ENCODE measurements at regions not wholly inside any gene's neighbourhood (a gene's known extent, or its start where the extent isn't known, plus 50 kb on each side); places are given as distances from the start of the nearest gene placed in this dataset.

DNA sequence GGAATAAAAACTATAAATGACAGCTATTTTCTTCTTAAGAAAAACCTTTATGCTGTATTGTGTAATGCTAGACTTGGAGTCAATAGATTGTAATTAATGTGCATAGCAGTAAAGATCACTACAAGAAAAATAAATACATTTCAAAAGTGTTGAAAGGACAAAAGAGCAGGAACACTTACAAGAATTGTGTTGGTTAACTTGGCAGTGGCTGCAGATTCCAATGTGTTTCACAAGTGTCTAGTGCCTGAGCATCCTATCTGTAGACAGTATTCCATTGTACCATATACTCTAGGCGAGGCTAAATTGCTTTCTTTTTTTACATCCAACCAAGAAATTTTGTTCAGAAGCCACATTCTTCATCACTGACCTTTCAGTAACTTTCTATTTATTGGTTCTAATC, 924.1 kb downstream of the EPHA7 start:
- Histone ChIP-seq H3K9ac (ENCODE audit: low read depth in 1 of 3, low read length in 3 of 3) (no peak overlapping the region), H3K9me3 (ENCODE audit: control insufficient read depth in 3 of 3, low read length in 3 of 3) (no peaks in the 10 kb centered on the region), H3K4me3 (ENCODE audit: low read length in 3 of 3) (no peak overlapping the region), H3K36me3 (ENCODE audit: control insufficient read depth in 3 of 3, insufficient read depth in 3 of 3, low read length in 3 of 3) (no peaks in the 10 kb centered on the region), H3K27me3 (ENCODE audit: control insufficient read depth in 3 of 3, insufficient read depth in 3 of 3, low read length in 3 of 3) (no peaks in the 10 kb centered on the region), H3K27ac (ENCODE audit: low read depth, low read length) (no peak overlapping the region), H3K4me1 (ENCODE audit: control insufficient read depth in 3 of 3, insufficient read depth in 3 of 3, low read length in 3 of 3) (no peaks in the 10 kb centered on the region)

DNA sequence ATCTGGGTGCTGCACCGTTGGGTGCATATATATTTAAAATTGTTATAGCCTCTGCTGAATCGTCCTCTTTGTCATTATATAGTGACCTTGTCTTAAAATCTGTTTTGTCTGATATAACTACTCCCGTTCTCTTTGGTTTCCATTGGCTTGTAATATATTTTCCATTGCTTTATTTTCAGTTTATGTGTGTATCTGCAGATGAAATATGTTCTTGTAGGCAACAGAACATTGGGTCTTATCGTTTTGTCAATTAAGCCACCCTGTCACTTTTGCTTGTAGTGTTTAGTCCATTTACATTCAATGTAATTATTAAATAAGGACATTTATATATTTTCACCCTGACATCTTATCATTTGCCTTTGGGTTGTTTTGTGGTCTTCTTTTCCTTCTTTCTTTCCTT, 933.9 kb downstream of the EPHA7 start:
- no peaks in the 10 kb centered on the region for H3K27me3 ChIP-seq (ENCODE audit: control insufficient read depth in 3 of 3, insufficient read depth in 3 of 3, low read length in 3 of 3)
- no peaks in the 10 kb centered on the region for H3K36me3 ChIP-seq (ENCODE audit: control insufficient read depth in 3 of 3, insufficient read depth in 3 of 3, low read length in 3 of 3)
- H3K9ac ChIP-seq (ENCODE audit: low read depth in 1 of 3, low read length in 3 of 3), result no peak overlapping the region
- no peak overlapping the region for H3K27ac ChIP-seq (ENCODE audit: low read depth, low read length)
- H3K4me1 ChIP-seq (ENCODE audit: control insufficient read depth in 3 of 3, insufficient read depth in 3 of 3, low read length in 3 of 3), result no peaks in the 10 kb centered on the region
- peaks cover 0 to 3% (median 0%) of the 10 kb centered on the region in 3 donors for H3K9me3 ChIP-seq (ENCODE audit: control insufficient read depth in 3 of 3, low read length in 3 of 3)
- no peak overlapping the region for H3K4me3 ChIP-seq (ENCODE audit: low read length in 3 of 3)

DNA sequence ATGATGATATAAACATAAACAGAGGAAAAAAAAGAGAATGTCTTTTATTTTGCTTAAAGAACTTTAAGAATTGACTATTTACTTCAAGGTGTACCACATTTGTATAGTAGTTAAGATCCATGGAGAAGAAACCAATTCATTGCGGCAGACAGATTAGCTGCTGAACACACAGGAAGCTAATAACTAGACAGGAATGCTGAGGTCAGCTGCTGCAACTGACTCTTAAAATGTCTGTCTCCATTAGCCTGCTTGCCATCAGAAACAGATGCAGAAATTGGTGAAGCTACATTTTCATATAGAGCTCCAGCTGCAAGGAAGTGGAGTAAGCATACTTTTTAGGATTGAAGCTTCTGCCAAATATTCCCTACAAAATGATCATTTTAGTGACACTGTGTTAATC, 939.5 kb downstream of the EPHA7 start:
- Histone ChIP-seq H3K36me3 (ENCODE audit: control insufficient read depth in 3 of 3, insufficient read depth in 3 of 3, low read length in 3 of 3) (no peaks in the 10 kb centered on the region), H3K27ac (ENCODE audit: low read depth, low read length) (no peak overlapping the region), H3K9ac (ENCODE audit: low read depth in 1 of 3, low read length in 3 of 3) (no peak overlapping the region), H3K9me3 (ENCODE audit: control insufficient read depth in 3 of 3, low read length in 3 of 3) (no peaks in the 10 kb centered on the region), H3K4me3 (ENCODE audit: low read length in 3 of 3) (no peak overlapping the region), H3K27me3 (ENCODE audit: control insufficient read depth in 3 of 3, insufficient read depth in 3 of 3, low read length in 3 of 3) (no peaks in the 10 kb centered on the region), H3K4me1 (ENCODE audit: control insufficient read depth in 3 of 3, insufficient read depth in 3 of 3, low read length in 3 of 3) (no peaks in the 10 kb centered on the region)

GRCh38 chr6:92473056-92473455, 946.3 kb downstream of the EPHA7 start:
- no peaks in the 10 kb centered on the region for H3K36me3 ChIP-seq (ENCODE audit: control insufficient read depth in 3 of 3, insufficient read depth in 3 of 3, low read length in 3 of 3)
- H3K27me3 ChIP-seq (ENCODE audit: control insufficient read depth in 3 of 3, insufficient read depth in 3 of 3, low read length in 3 of 3), result no peaks in the 10 kb centered on the region
- H3K27ac ChIP-seq (ENCODE audit: low read depth, low read length), result no peak overlapping the region
- no peaks in the 10 kb centered on the region for H3K4me1 ChIP-seq (ENCODE audit: control insufficient read depth in 3 of 3, insufficient read depth in 3 of 3, low read length in 3 of 3)
- H3K9me3 ChIP-seq (ENCODE audit: control insufficient read depth in 3 of 3, low read length in 3 of 3), result no peaks in the 10 kb centered on the region
- H3K4me3 ChIP-seq (ENCODE audit: low read length in 3 of 3), result no peak overlapping the region
- no peak overlapping the region for H3K9ac ChIP-seq (ENCODE audit: low read depth in 1 of 3, low read length in 3 of 3)

DNA sequence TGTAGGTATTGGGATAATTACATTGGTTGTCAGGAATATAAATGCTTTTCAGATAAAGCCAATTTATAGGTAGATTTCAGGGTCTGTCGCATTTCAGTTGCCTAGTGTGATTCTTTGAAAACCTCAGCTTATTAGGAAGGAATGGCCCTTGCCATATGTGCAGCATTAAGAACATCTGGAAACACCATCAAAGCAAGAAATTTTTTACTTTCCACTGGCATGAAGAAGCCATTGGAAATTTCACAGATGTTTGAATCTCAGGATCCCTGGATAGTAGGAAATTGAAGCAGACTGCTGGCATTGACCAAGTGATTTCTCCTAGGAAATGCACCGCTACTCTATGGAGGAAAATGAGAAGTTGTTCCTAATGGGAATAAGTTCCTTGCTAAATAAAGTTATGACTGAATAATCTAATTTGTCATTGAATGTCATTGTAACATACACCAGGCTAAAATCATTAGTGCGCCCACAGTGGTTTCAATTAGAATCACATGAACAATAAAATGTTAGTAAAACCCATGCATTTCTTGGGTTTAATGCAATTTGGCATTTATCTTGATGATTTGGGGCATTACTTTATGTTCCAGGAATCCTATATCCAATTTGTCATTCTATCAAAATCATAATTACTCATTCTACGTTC, 950.1 kb downstream of the EPHA7 start:
- Histone ChIP-seq H3K9ac (ENCODE audit: low read depth in 1 of 3, low read length in 3 of 3) (no peak overlapping the region), H3K36me3 (ENCODE audit: control insufficient read depth in 3 of 3, insufficient read depth in 3 of 3, low read length in 3 of 3) (no peaks in the 10 kb centered on the region), H3K4me1 (ENCODE audit: control insufficient read depth in 3 of 3, insufficient read depth in 3 of 3, low read length in 3 of 3) (no peaks in the 10 kb centered on the region), H3K27ac (ENCODE audit: low read depth, low read length) (no peak overlapping the region), H3K9me3 (ENCODE audit: control insufficient read depth in 3 of 3, low read length in 3 of 3) (no peaks in the 10 kb centered on the region), H3K27me3 (ENCODE audit: control insufficient read depth in 3 of 3, insufficient read depth in 3 of 3, low read length in 3 of 3) (no peaks in the 10 kb centered on the region), H3K4me3 (ENCODE audit: low read length in 3 of 3) (no peak overlapping the region)

DNA sequence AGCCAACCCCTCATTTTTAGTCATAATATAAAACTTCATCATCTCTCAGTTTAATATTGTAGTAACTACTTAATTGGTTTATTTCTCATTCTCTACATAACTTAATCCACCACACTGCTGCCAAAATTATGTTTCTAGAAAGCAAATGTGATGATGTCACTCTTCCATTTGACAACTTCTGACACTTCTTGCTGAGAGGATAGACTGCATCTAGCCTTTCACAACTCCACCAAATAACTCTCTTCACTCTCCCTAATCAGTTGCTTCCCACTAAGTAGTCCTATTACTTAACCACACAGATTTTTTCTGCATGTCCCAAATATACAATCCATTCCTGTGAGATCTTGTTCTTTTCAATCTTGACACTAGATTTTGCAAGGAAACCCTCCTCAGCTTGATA, 951.3 kb downstream of the EPHA7 start:
- Histone ChIP-seq H3K36me3 (ENCODE audit: control insufficient read depth in 3 of 3, insufficient read depth in 3 of 3, low read length in 3 of 3) (no peaks in the 10 kb centered on the region), H3K4me1 (ENCODE audit: control insufficient read depth in 3 of 3, insufficient read depth in 3 of 3, low read length in 3 of 3) (no peaks in the 10 kb centered on the region), H3K27me3 (ENCODE audit: control insufficient read depth in 3 of 3, insufficient read depth in 3 of 3, low read length in 3 of 3) (no peaks in the 10 kb centered on the region), H3K9me3 (ENCODE audit: control insufficient read depth in 3 of 3, low read length in 3 of 3) (no peaks in the 10 kb centered on the region), H3K4me3 (ENCODE audit: low read length in 3 of 3) (no peak overlapping the region), H3K27ac (ENCODE audit: low read depth, low read length) (no peak overlapping the region), H3K9ac (ENCODE audit: low read depth in 1 of 3, low read length in 3 of 3) (no peak overlapping the region)

- Histone ChIP-seq H3K36me3 (ENCODE audit: control insufficient read depth in 3 of 3, insufficient read depth in 3 of 3, low read length in 3 of 3) (no peaks in the 10 kb centered on the region), H3K4me1 (ENCODE audit: control insufficient read depth in 3 of 3, insufficient read depth in 3 of 3, low read length in 3 of 3) (no peaks in the 10 kb centered on the region), H3K4me3 (ENCODE audit: low read length in 3 of 3) (no peak overlapping the region), H3K27me3 (ENCODE audit: control insufficient read depth in 3 of 3, insufficient read depth in 3 of 3, low read length in 3 of 3) (no peaks in the 10 kb centered on the region), H3K9ac (ENCODE audit: low read depth in 1 of 3, low read length in 3 of 3) (no peak overlapping the region), H3K9me3 (ENCODE audit: control insufficient read depth in 3 of 3, low read length in 3 of 3) (no peaks in the 10 kb centered on the region), H3K27ac (ENCODE audit: low read depth, low read length) (no peak overlapping the region)
These were observed 959.2 kb downstream of the EPHA7 start for GRCh38 chr6:92460133-92460532.

- no peak overlapping the region for H3K27ac ChIP-seq (ENCODE audit: low read depth, low read length)
- H3K4me3 ChIP-seq (ENCODE audit: low read length in 3 of 3), result no peak overlapping the region
- no peaks in the 10 kb centered on the region for H3K4me1 ChIP-seq (ENCODE audit: control insufficient read depth in 3 of 3, insufficient read depth in 3 of 3, low read length in 3 of 3)
- no peaks in the 10 kb centered on the region for H3K36me3 ChIP-seq (ENCODE audit: control insufficient read depth in 3 of 3, insufficient read depth in 3 of 3, low read length in 3 of 3)
- no peak overlapping the region for H3K9ac ChIP-seq (ENCODE audit: low read depth in 1 of 3, low read length in 3 of 3)
- H3K9me3 ChIP-seq (ENCODE audit: control insufficient read depth in 3 of 3, low read length in 3 of 3), result no peaks in the 10 kb centered on the region
- no peaks in the 10 kb centered on the region for H3K27me3 ChIP-seq (ENCODE audit: control insufficient read depth in 3 of 3, insufficient read depth in 3 of 3, low read length in 3 of 3)
These were observed 959.8 kb downstream of the EPHA7 start for GRCh38 chr6:92459606-92460005.

- Histone ChIP-seq H3K9ac (ENCODE audit: low read depth in 1 of 3, low read length in 3 of 3) (no peak overlapping the region), H3K4me1 (ENCODE audit: control insufficient read depth in 3 of 3, insufficient read depth in 3 of 3, low read length in 3 of 3) (no peaks in the 10 kb centered on the region), H3K36me3 (ENCODE audit: control insufficient read depth in 3 of 3, insufficient read depth in 3 of 3, low read length in 3 of 3) (no peaks in the 10 kb centered on the region), H3K27ac (ENCODE audit: low read depth, low read length) (no peak overlapping the region), H3K9me3 (ENCODE audit: control insufficient read depth in 3 of 3, low read length in 3 of 3) (peaks cover 0 to 2% (median 0%) of the 10 kb centered on the region in 3 donors), H3K4me3 (ENCODE audit: low read length in 3 of 3) (no peak overlapping the region), H3K27me3 (ENCODE audit: control insufficient read depth in 3 of 3, insufficient read depth in 3 of 3, low read length in 3 of 3) (no peaks in the 10 kb centered on the region)
These were observed 973.3 kb downstream of the EPHA7 start for GRCh38 chr6:92446052-92446451.

DNA sequence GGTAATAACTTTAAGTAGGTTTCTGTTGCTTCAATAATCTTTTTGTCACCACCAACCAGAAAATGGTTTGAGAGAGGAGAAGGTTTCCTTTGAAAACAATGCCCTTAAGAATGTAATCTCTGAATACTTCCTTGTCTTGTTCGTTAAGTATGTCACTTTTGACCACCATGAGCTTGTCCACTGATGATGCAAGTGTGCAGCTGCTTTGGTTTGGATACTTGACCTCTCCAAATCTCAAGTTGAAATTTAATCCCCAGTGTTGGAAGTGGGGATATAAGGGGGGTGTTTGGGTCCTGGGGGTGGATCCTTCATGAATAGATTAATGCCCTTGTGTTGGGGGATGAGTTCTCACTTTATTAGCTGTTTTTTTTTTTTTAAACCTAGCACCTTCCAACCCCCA, 985.4 kb downstream of the EPHA7 start:
- no peaks in the 10 kb centered on the region for H3K27me3 ChIP-seq (ENCODE audit: control insufficient read depth in 3 of 3, insufficient read depth in 3 of 3, low read length in 3 of 3)
- H3K4me1 ChIP-seq (ENCODE audit: control insufficient read depth in 3 of 3, insufficient read depth in 3 of 3, low read length in 3 of 3), result no peaks in the 10 kb centered on the region
- H3K27ac ChIP-seq (ENCODE audit: low read depth, low read length), result no peak overlapping the region
- H3K4me3 ChIP-seq (ENCODE audit: low read length in 3 of 3), result no peak overlapping the region
- no peak overlapping the region for H3K9ac ChIP-seq (ENCODE audit: low read depth in 1 of 3, low read length in 3 of 3)
- peaks cover 0 to 4% (median 1%) of the 10 kb centered on the region in 3 donors for H3K9me3 ChIP-seq (ENCODE audit: control insufficient read depth in 3 of 3, low read length in 3 of 3)
- H3K36me3 ChIP-seq (ENCODE audit: control insufficient read depth in 3 of 3, insufficient read depth in 3 of 3, low read length in 3 of 3), result no peaks in the 10 kb centered on the region

All from skeletal muscle tissue (tissue), 3 donors.